OCI-LY1 (cell line): ENCODE measurements at regions not wholly inside any gene's neighbourhood (a gene's known extent, or its start where the extent isn't known, plus 50 kb on each side); places are given as distances from the start of the nearest gene placed in this dataset.
"Not testable (repeated sequence)": the region's sequence is repeated elsewhere in the genome, so short reads cannot be mapped to it uniquely, and the experiment has no call there.

ENCODE experiments used
- H2AFZ ChIP-seq: fragments of 200-600 bp; sonication (generic), shearing (Covaris generic); 2 replicates; pipeline ENCODE4 v1.6.0; 2014; ENCODE audit warnings: antibody characterized with exemption, mild to moderate bottlenecking, low read length
- H3F3A ChIP-seq: fragments of 200-600 bp; sonication (generic), shearing (Covaris generic); 2 replicates; pipeline ENCODE4 v1.6.0; 2014; ENCODE audit warnings: mild to moderate bottlenecking, antibody characterized with exemption, low read length, moderate library complexity; ENCODE audit not compliant: insufficient read depth
- H3K27ac ChIP-seq: fragments of 200-600 bp; sonication (generic); 2 replicates; pipeline ENCODE4 v1.5.1; 2014; ENCODE audit warnings: low read length, mixed run types, mild to moderate bottlenecking, low read depth; ENCODE audit not compliant: poor library complexity, severe bottlenecking
- H3K27me3 ChIP-seq: fragments of 200-600 bp; sonication (generic); 2 replicates; pipeline ENCODE4 v1.6.0; 2014; ENCODE audit warnings: antibody characterized with exemption, mild to moderate bottlenecking, low read length, moderate library complexity; ENCODE audit not compliant: insufficient read depth
- H3K36me3 ChIP-seq: fragments of 200-600 bp; sonication (generic); 2 replicates; pipeline ENCODE4 v1.6.1; 2014; ENCODE audit warnings: mild to moderate bottlenecking, antibody characterized with exemption, low read length, moderate library complexity, mixed read lengths; ENCODE audit not compliant: insufficient read depth
- H3K4me1 ChIP-seq: fragments of 200-600 bp; sonication (generic); 2 replicates; pipeline ENCODE4 v1.5.1; 2014; ENCODE audit warnings: mild to moderate bottlenecking, low read length, moderate library complexity; ENCODE audit not compliant: insufficient read depth, severe bottlenecking
- H3K4me2 ChIP-seq: fragments of 200-600 bp; sonication (generic), shearing (Covaris generic); 2 replicates; pipeline ENCODE4 v1.6.1; 2014; ENCODE audit warnings: low read length
- H3K4me3 ChIP-seq: fragments of 200-600 bp; sonication (generic); 2 replicates; pipeline ENCODE4 v1.5.1; 2014; ENCODE audit warnings: low read length, low read depth, mild to moderate bottlenecking, mixed read lengths; ENCODE audit not compliant: poor library complexity, severe bottlenecking
- H3K79me2 ChIP-seq: fragments of 200-600 bp; shearing (Covaris generic); 2 replicates; pipeline ENCODE4 v1.6.1; 2016; ENCODE audit warnings: mixed run types, low read length, mixed read lengths; ENCODE audit not compliant: insufficient read depth
- H3K9ac ChIP-seq: fragments of 200-600 bp; sonication (generic), shearing (Covaris generic); 2 replicates; pipeline ENCODE4 v1.6.1; 2014; ENCODE audit warnings: mild to moderate bottlenecking, low read length, mixed read lengths
- H3K9me2 ChIP-seq: fragments of 200-600 bp; sonication (generic), shearing (Covaris generic); 2 replicates; pipeline ENCODE4 v1.6.1; 2014; ENCODE audit warnings: low read depth, mild to moderate bottlenecking, low read length, mixed read lengths
- H3K9me3 ChIP-seq: fragments of 200-600 bp; shearing (Covaris generic); 2 replicates; pipeline ENCODE4 v1.6.1; 2014; ENCODE audit warnings: low read length, mixed read lengths
- H4K20me1 ChIP-seq: fragments of 200-600 bp; sonication (generic), shearing (Covaris generic); 2 replicates; pipeline ENCODE4 v1.6.0; 2016; ENCODE audit warnings: mild to moderate bottlenecking, low read length; ENCODE audit not compliant: insufficient read depth
- CTCF ChIP-seq: fragments of 200-600 bp; sonication (generic), shearing (Covaris generic); IDR thresholded peaks from 2 replicates; pipeline ENCODE4 v1.5.1; 2017; ENCODE audit warnings: mild to moderate bottlenecking, antibody characterized with exemption, low read length, moderate library complexity, mixed read lengths
- EZH2 ChIP-seq: fragments of 200-600 bp; sonication (generic), shearing (Covaris generic); IDR thresholded peaks from 2 replicates; pipeline ENCODE4 v1.8.0; 2017; ENCODE audit warnings: borderline replicate concordance, mixed run types, mild to moderate bottlenecking, antibody characterized with exemption, low read length, moderate library complexity, mixed read lengths

GRCh38 chr21:27984663-27985325, 1007.9 kb downstream of the LTN1 start:
- H3K9ac ChIP-seq, H4K20me1 ChIP-seq, H3K36me3 ChIP-seq, H3K27ac ChIP-seq, H2AFZ ChIP-seq, H3K4me1 ChIP-seq, H3F3A ChIP-seq, H3K4me3 ChIP-seq, H3K79me2 ChIP-seq, H3K4me2 ChIP-seq, H3K9me3 ChIP-seq, H3K9me2 ChIP-seq, H3K27me3 ChIP-seq: not testable (repeated sequence)

GRCh38 chr21:27979446-27979845, 1012.6 kb upstream of the ADAMTS5 start:
- H4K20me1 ChIP-seq, H2AFZ ChIP-seq, H3K36me3 ChIP-seq, H3K27ac ChIP-seq, H3K9me2 ChIP-seq, H3K9ac ChIP-seq, H3K4me3 ChIP-seq, H3F3A ChIP-seq, H3K27me3 ChIP-seq, H3K4me1 ChIP-seq, H3K4me2 ChIP-seq, H3K9me3 ChIP-seq, H3K79me2 ChIP-seq: not testable (repeated sequence)

- Histone ChIP-seq H3K9me2 (no peaks in the 10 kb centered on the region), H3K4me1 (no peaks in the 10 kb centered on the region), H3K36me3 (no peaks in the 10 kb centered on the region), H3K9me3 (no peaks in the 10 kb centered on the region), H3K4me3 (no peak overlapping the region), H3K9ac (no peak overlapping the region), H2AFZ (no peak overlapping the region), H4K20me1 (no peaks in the 10 kb centered on the region), H3F3A (no peaks in the 10 kb centered on the region), H3K27ac (no peak overlapping the region), H3K79me2 (no peaks in the 10 kb centered on the region), H3K27me3 (no peaks in the 10 kb centered on the region), H3K4me2 (no peak overlapping the region)
- TF ChIP-seq EZH2 = no peak
- no peak for TF ChIP-seq CTCF
Observed at GRCh38 chr21:27975514-27975913, 1008.6 kb upstream of the ADAMTS5 start.

GRCh38 chr21:27974152-27974551, 1007.3 kb upstream of the ADAMTS5 start:
- H3K27me3 ChIP-seq, H3K36me3 ChIP-seq, H3K9me3 ChIP-seq, H3K79me2 ChIP-seq, H3K4me1 ChIP-seq, H3K9ac ChIP-seq, H3F3A ChIP-seq, H3K9me2 ChIP-seq, H2AFZ ChIP-seq, H3K4me2 ChIP-seq, H3K27ac ChIP-seq, H4K20me1 ChIP-seq, H3K4me3 ChIP-seq: not testable (repeated sequence)

GRCh38 chr21:27968240-27968639, 1001.4 kb upstream of the ADAMTS5 start:
- H3K27me3 ChIP-seq, H3K27ac ChIP-seq, H3K9me2 ChIP-seq, H4K20me1 ChIP-seq, H3K79me2 ChIP-seq, H3K4me1 ChIP-seq, H2AFZ ChIP-seq, H3F3A ChIP-seq, H3K9me3 ChIP-seq, H3K4me3 ChIP-seq, H3K36me3 ChIP-seq, H3K4me2 ChIP-seq, H3K9ac ChIP-seq: not testable (repeated sequence)
